22Rv1 (cell line): ENCODE measurements at regions not wholly inside any gene's neighbourhood (a gene's known extent, or its start where the extent isn't known, plus 50 kb on each side); places are given as distances from the start of the nearest gene placed in this dataset.

Source experiments
- H3K27ac ChIP-seq: fragments of 450-650 bp; 2 replicates; pipeline ENCODE4 v1.5.1; 2017
- CTCF ChIP-seq: fragments of 450-650 bp; IDR thresholded peaks from 2 replicates; pipeline ENCODE4 v1.5.1; 2017; ENCODE audit warnings: mild to moderate bottlenecking
- ZFX ChIP-seq: fragments of 450-650 bp; IDR thresholded peaks from 2 replicates; pipeline ENCODE4 v1.6.1; 2017; ENCODE audit warnings: antibody characterized with exemption, borderline replicate concordance

DNA sequence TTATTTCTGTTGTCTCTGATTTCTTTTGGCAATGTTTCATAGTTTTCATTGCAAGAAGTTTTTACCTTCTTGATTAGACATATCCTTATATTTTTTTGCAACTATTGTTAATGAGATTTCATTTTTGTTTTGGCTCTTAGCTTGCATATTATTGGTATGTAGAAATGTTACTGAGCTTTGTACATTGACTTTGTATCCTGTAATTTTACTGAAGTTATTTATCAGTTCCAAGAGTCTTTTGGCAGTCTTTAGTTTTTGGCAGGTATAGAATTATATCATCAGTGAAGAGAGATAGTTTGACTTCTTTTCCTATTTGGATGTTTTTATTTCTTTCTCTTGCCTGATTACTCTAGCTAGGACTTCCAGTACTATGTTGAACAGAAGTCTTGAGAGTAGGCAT, 375.7 kb downstream of the TDRD3 start:
- H3K27ac ChIP-seq = no peak overlapping the region
- TF ChIP-seq CTCF = no peak
- no peak for TF ChIP-seq ZFX

DNA sequence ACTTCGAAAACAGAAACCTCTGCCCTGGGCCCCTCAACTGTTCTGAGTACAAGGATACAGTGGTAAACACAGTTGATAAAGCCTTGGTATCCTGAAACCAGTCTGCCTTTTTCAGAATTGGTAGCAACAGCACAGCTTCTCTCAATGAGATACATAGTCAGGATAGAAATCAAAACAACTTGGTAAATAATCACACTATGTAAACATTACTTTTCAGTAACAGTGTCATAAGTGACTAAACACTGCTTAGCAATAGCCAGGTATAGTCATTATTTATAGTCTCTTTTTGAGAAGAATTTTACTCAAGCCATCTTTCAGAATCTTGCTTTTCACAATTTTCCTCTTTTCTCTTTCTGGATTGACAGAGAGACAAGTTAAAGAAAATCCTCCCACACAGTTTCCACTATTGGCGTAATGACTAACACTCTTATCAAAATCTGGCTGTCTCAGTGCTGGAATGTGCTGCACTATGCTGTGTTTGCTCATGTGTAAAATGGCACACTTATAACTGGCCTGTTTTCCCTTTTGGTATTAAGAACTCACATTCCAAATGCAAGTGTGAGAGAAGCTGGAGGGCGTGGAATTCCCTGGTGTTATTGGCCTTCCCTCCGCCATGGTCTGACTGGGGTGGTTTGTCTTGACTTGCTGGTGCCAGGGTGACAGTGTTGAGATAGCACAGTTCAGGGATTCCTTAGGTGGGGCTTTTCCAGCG, 368.8 kb downstream of the TDRD3 start:
- H3K27ac ChIP-seq = no peak overlapping the region
- TF ChIP-seq CTCF (no peak), ZFX (no peak)

DNA sequence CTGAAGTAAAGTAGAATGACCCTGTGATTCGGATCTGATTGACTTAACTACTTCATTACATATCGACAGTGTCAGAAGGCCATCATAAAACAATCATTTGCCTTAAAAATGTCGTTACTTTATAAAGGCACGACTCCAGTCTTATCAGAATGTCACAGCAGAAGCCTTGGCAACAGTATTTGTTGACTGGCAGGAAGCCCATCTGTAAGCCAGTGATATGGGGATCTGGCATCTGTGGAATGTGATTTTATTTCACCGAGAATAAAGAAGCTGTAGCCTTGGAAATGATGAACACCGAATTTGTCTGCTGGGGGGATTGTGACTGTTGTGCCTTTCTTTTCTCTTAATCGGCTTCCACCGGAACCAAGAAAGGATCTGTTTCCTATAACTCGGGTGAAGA, 362.5 kb downstream of the TDRD3 start:
- H3K27ac ChIP-seq = no peak overlapping the region

GRCh38 chr13:60758637-60759036, 361.6 kb downstream of the TDRD3 start:
- H3K27ac ChIP-seq = no peak overlapping the region
- TF ChIP-seq ZFX (no peak), CTCF (no peak)

More for the DNA sequence above, 362.5 kb downstream of the TDRD3 start:
- TF ChIP-seq ZFX (no peak), CTCF (no peak)

DNA sequence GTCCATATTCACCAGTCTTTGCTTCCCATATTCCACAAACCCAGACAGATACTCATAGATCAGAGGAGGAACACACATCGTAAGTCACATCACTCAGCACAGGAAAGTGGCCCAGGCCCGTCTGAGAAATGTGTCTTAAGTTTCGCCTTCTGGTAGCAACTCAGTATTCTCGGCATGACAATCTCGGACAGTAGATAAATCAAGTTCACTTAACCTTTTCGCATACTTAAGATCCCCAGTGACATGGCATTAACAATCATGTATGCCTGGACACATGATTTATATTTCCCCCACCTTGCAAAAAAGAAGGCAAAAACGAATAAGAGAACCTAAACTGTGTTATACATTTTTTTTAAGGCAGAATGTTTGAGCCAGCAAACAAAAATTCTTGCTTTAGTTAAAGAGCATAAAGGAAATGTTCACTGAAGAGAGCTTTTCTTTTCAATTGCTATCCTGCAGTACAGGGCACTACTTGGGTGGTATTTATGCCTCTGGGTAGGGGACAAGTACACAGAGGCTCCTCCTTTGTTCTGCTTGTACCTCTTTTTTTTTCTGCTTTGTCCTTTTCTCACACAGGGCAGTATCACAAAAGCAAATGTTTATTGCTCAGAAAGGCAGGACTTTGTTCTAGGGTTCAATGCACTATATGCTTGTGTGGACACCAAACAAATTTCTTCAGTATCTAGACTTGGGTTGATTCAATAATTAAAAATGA, 360.6 kb downstream of the TDRD3 start:
- no peak overlapping the region for H3K27ac ChIP-seq
- TF ChIP-seq CTCF = no peak
- no peak for TF ChIP-seq ZFX

DNA sequence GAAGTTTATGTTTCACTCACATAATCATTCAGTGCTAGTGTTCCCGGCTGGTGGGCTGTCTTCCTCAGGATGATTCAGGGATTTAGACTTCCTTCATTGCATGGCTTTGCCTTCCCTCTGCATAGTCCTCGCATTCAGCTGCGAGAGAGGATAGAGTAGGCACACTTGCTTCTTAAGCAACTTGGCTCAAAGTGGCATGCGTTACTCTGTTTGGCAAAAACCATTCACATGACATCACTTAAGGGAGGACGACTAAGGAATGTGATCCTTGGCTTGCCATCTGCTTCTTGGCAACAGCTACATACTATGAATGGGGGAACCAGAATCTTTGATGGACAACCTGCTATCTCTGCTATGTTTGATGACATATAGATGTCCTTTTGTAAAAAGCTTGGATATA, 359.3 kb downstream of the TDRD3 start:
- no peak overlapping the region for H3K27ac ChIP-seq
- TF ChIP-seq ZFX = no peak
- no peak for TF ChIP-seq CTCF

DNA sequence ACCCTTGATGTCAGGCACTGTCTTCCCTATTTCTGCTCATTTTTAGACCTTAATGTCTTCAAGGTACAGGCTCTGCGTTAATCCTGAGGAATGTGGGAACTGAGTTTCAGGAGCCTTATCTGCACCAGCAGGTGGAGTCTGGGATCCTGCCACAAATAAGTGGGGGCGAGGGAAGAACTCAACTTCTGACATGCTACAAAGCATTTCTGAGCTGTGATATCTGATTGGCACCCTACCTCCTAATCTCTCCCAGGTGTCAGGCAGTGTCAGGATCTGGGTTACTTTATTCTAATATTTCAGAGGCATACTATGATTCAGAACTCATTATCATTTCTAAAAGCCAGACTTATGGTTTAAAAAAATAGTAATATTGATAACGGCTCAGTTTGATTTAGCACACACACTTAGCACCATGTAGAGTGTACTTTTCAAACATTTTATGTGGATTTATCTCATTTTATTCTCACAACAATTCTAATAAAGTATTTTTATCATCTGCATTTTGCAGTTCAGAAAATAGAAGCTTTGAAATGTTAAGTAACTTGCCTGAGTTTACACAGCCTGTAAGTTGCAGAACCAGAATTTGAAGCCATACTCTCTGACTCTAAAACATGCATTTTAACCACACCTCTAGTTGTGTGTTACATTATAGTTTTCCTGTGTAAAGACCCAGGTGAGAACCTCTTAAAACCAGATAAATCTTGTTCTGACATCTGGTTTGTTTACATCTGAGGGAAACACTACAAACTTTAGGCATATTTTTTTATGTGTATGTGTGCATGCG, 358.6 kb downstream of the TDRD3 start:
- no peak for TF ChIP-seq CTCF
- no peak for TF ChIP-seq ZFX
- no peak overlapping the region for H3K27ac ChIP-seq
